ENCODE measurements at regions not wholly inside any gene's neighbourhood (a gene's known extent, or its start where the extent isn't known, plus 50 kb on each side); places are given as distances from the start of the nearest gene placed in this dataset.

GRCh38 chr3:40994611-40995010, 204.7 kb upstream of the CTNNB1 start:
- no peak overlapping the region for H3K4me3 ChIP-seq (ENCODE audit: low read length)
- Mint-ChIP-seq H3K4me1 (no peaks in the 10 kb centered on the region), H3K9me3 (peaks cover 0 to 1% (median 0%) of the 10 kb centered on the region in 5 donors), H3K36me3 (no peaks in the 10 kb centered on the region), H3K27me3 (peaks cover 2 to 6% of the 10 kb centered on the region in 2 donors), H3K4me3 (no peak overlapping the region), H3K27ac (no peak overlapping the region)
- no peaks in the 10 kb centered on the region for H3K9me3 ChIP-seq (ENCODE audit: low read length)
- ChIA-PET CTCF (interaction anchor here (0.8 kb wide), 1 partner anchor 19 kb away, joined by 3 read pairs; no protein-coding TSS in a partner anchor), POLR2A (no interaction called here)
- H3K27ac ChIP-seq (ENCODE audit: low read depth, low read length) = no peak overlapping the region
- no peak for DNase-seq
- H3K4me1 ChIP-seq (ENCODE audit: insufficient read depth, low read length) = no peaks in the 10 kb centered on the region
- no peaks in the 10 kb centered on the region for H3K27me3 ChIP-seq (ENCODE audit: insufficient read depth, low read length, poor library complexity, severe bottlenecking)
- no peaks in the 10 kb centered on the region for H3K36me3 ChIP-seq (ENCODE audit: insufficient read depth, low read length)

GRCh38 chr3:40995271-40995670, 204.0 kb upstream of the CTNNB1 start:
- Histone ChIP-seq H3K4me1 (ENCODE audit: insufficient read depth, low read length) (no peaks in the 10 kb centered on the region), H3K27ac (ENCODE audit: low read depth, low read length) (no peak overlapping the region), H3K9me3 (ENCODE audit: low read length) (no peaks in the 10 kb centered on the region), H3K4me3 (ENCODE audit: low read length) (no peak overlapping the region), H3K27me3 (ENCODE audit: insufficient read depth, low read length, poor library complexity, severe bottlenecking) (no peaks in the 10 kb centered on the region), H3K36me3 (ENCODE audit: insufficient read depth, low read length) (no peaks in the 10 kb centered on the region)
- DNase-seq = no peak
- Mint-ChIP-seq H3K36me3 (no peaks in the 10 kb centered on the region), H3K4me3 (no peak overlapping the region), H3K4me1 (no peaks in the 10 kb centered on the region), H3K27ac (no peak overlapping the region), H3K9me3 (peaks cover 0 to 1% (median 0%) of the 10 kb centered on the region in 5 donors), H3K27me3 (peaks cover 2 to 6% of the 10 kb centered on the region in 2 donors)
- CTCF ChIA-PET = no interaction called here
- POLR2A ChIA-PET = no interaction called here

GRCh38 chr3:40996382-40996781, 202.9 kb upstream of the CTNNB1 start:
- CTCF ChIA-PET = interaction anchor here (1.4 kb wide), 1 partner anchor 15 kb away, joined by 3 read pairs; no protein-coding TSS in a partner anchor
- no peak overlapping the region for H3K27ac ChIP-seq (ENCODE audit: low read depth, low read length)
- Mint-ChIP-seq H3K36me3 (no peaks in the 10 kb centered on the region), H3K27me3 (peaks cover 2 to 6% of the 10 kb centered on the region in 2 donors), H3K9me3 (peaks cover 0 to 1% (median 0%) of the 10 kb centered on the region in 5 donors), H3K4me1 (no peaks in the 10 kb centered on the region), H3K4me3 (no peak overlapping the region), H3K27ac (no peak overlapping the region)
- H3K36me3 ChIP-seq (ENCODE audit: insufficient read depth, low read length) = no peaks in the 10 kb centered on the region
- DNase-seq = no peak
- H3K4me3 ChIP-seq (ENCODE audit: low read length) = no peak overlapping the region
- no peaks in the 10 kb centered on the region for H3K9me3 ChIP-seq (ENCODE audit: low read length)
- H3K4me1 ChIP-seq (ENCODE audit: insufficient read depth, low read length) = no peaks in the 10 kb centered on the region
- no peaks in the 10 kb centered on the region for H3K27me3 ChIP-seq (ENCODE audit: insufficient read depth, low read length, poor library complexity, severe bottlenecking)
- POLR2A ChIA-PET = no interaction called here

GRCh38 chr3:40996827-40997710, 202.2 kb upstream of the CTNNB1 start:
- Histone ChIP-seq H3K27me3 (ENCODE audit: insufficient read depth, low read length, poor library complexity, severe bottlenecking) (no peaks in the 10 kb centered on the region), H3K27ac (ENCODE audit: low read depth, low read length) (no peak overlapping the region), H3K4me3 (ENCODE audit: low read length) (no peak overlapping the region), H3K4me1 (ENCODE audit: insufficient read depth, low read length) (peaks cover 6% of the 10 kb centered on the region), H3K9me3 (ENCODE audit: low read length) (no peaks in the 10 kb centered on the region), H3K36me3 (ENCODE audit: insufficient read depth, low read length) (no peaks in the 10 kb centered on the region)
- Mint-ChIP-seq H3K4me1 (peaks cover 0 to 1% (median 0%) of the 10 kb centered on the region in 3 donors), H3K27ac (no peak overlapping the region), H3K9me3 (peaks cover 0 to 1% (median 0%) of the 10 kb centered on the region in 5 donors), H3K36me3 (no peaks in the 10 kb centered on the region), H3K27me3 (peaks cover 2 to 6% of the 10 kb centered on the region in 2 donors), H3K4me3 (no peak overlapping the region)
- POLR2A ChIA-PET = no interaction called here
- DNase-seq = no peak
- CTCF ChIA-PET = interaction anchor here (1.4 kb wide), 1 partner anchor 14 kb away, joined by 3 read pairs; no protein-coding TSS in a partner anchor

GRCh38 chr3:40997711-40998519, 201.4 kb upstream of the CTNNB1 start:
- H3K4me1 ChIP-seq (ENCODE audit: insufficient read depth, low read length) = peaks cover 14% of the 10 kb centered on the region
- H3K4me1 Mint-ChIP-seq = peaks cover 0 to 5% (median 4%) of the 10 kb centered on the region in 3 donors
- peaks cover 2 to 6% of the 10 kb centered on the region in 2 donors for H3K27me3 Mint-ChIP-seq

GRCh38 chr3:40999682-41000081, 199.6 kb upstream of the CTNNB1 start:
- no peak overlapping the region for H3K4me3 Mint-ChIP-seq

More at GRCh38 chr3:40997711-40998519, 201.4 kb upstream of the CTNNB1 start:
- H3K36me3 ChIP-seq (ENCODE audit: insufficient read depth, low read length) = no peaks in the 10 kb centered on the region
- no peaks in the 10 kb centered on the region for H3K36me3 Mint-ChIP-seq
- no peak overlapping the region for H3K4me3 Mint-ChIP-seq
- H3K4me3 ChIP-seq (ENCODE audit: low read length) = no peak overlapping the region
- no peak overlapping the region for H3K27ac Mint-ChIP-seq
- no peak overlapping the region for H3K27ac ChIP-seq (ENCODE audit: low read depth, low read length)
- CTCF ChIA-PET = no interaction called here
- H3K9me3 ChIP-seq (ENCODE audit: low read length) = no peaks in the 10 kb centered on the region
- no peak for DNase-seq
- peaks cover 0 to 1% (median 0%) of the 10 kb centered on the region in 5 donors for H3K9me3 Mint-ChIP-seq
- no peaks in the 10 kb centered on the region for H3K27me3 ChIP-seq (ENCODE audit: insufficient read depth, low read length, poor library complexity, severe bottlenecking)
- POLR2A ChIA-PET = no interaction called here

GRCh38 chr3:41000471-41000870, 198.8 kb upstream of the CTNNB1 start:
- no peaks in the 10 kb centered on the region for H3K9me3 ChIP-seq (ENCODE audit: low read length)
- Mint-ChIP-seq H3K27me3 (peaks cover 2 to 5% of the 10 kb centered on the region in 2 donors), H3K9me3 (peaks cover 0 to 1% (median 0%) of the 10 kb centered on the region in 5 donors), H3K27ac (no peak overlapping the region), H3K4me1 (peaks cover 0 to 5% (median 4%) of the 10 kb centered on the region in 3 donors), H3K36me3 (no peaks in the 10 kb centered on the region), H3K4me3 (no peak overlapping the region)
- H3K4me3 ChIP-seq (ENCODE audit: low read length) = no peak overlapping the region
- H3K4me1 ChIP-seq (ENCODE audit: insufficient read depth, low read length) = peaks cover 14% of the 10 kb centered on the region
- DNase-seq = no peak
- H3K36me3 ChIP-seq (ENCODE audit: insufficient read depth, low read length) = no peaks in the 10 kb centered on the region
- no peak overlapping the region for H3K27ac ChIP-seq (ENCODE audit: low read depth, low read length)
- no peaks in the 10 kb centered on the region for H3K27me3 ChIP-seq (ENCODE audit: insufficient read depth, low read length, poor library complexity, severe bottlenecking)
- CTCF ChIA-PET = no interaction called here
- POLR2A ChIA-PET = no interaction called here

More at GRCh38 chr3:40999682-41000081, 199.6 kb upstream of the CTNNB1 start:
- Mint-ChIP-seq H3K9me3 (peaks cover 0 to 1% (median 0%) of the 10 kb centered on the region in 5 donors), H3K36me3 (no peaks in the 10 kb centered on the region), H3K27ac (no peak overlapping the region), H3K4me1 (peaks cover 0 to 5% (median 4%) of the 10 kb centered on the region in 3 donors), H3K27me3 (peaks cover 2 to 5% of the 10 kb centered on the region in 2 donors)
- H3K27ac ChIP-seq (ENCODE audit: low read depth, low read length) = no peak overlapping the region
- no peaks in the 10 kb centered on the region for H3K9me3 ChIP-seq (ENCODE audit: low read length)
- ChIA-PET CTCF (no interaction called here), POLR2A (no interaction called here)
- DNase-seq = no peak
- no peak overlapping the region for H3K4me3 ChIP-seq (ENCODE audit: low read length)
- H3K27me3 ChIP-seq (ENCODE audit: insufficient read depth, low read length, poor library complexity, severe bottlenecking) = no peaks in the 10 kb centered on the region
- H3K4me1 ChIP-seq (ENCODE audit: insufficient read depth, low read length) = peaks cover 14% of the 10 kb centered on the region
- H3K36me3 ChIP-seq (ENCODE audit: insufficient read depth, low read length) = no peaks in the 10 kb centered on the region

GRCh38 chr3:41001556-41001955, 197.7 kb upstream of the CTNNB1 start:
- ChIA-PET POLR2A (no interaction called here), CTCF (no interaction called here)
- H3K27ac ChIP-seq (ENCODE audit: low read depth, low read length) = no peak overlapping the region
- peaks cover 14% of the 10 kb centered on the region for H3K4me1 ChIP-seq (ENCODE audit: insufficient read depth, low read length)
- Mint-ChIP-seq H3K36me3 (no peaks in the 10 kb centered on the region), H3K4me3 (no peak overlapping the region), H3K27me3 (peaks cover 2 to 5% of the 10 kb centered on the region in 2 donors), H3K4me1 (peaks cover 0 to 5% (median 4%) of the 10 kb centered on the region in 3 donors), H3K9me3 (peaks cover 0 to 1% (median 0%) of the 10 kb centered on the region in 5 donors), H3K27ac (no peak overlapping the region)
- no peaks in the 10 kb centered on the region for H3K9me3 ChIP-seq (ENCODE audit: low read length)
- H3K27me3 ChIP-seq (ENCODE audit: insufficient read depth, low read length, poor library complexity, severe bottlenecking) = no peaks in the 10 kb centered on the region
- no peak overlapping the region for H3K4me3 ChIP-seq (ENCODE audit: low read length)
- DNase-seq = no peak
- H3K36me3 ChIP-seq (ENCODE audit: insufficient read depth, low read length) = no peaks in the 10 kb centered on the region
